ENCODE measurements at regions not wholly inside any gene's neighbourhood (a gene's known extent, or its start where the extent isn't known, plus 50 kb on each side); places are given as distances from the start of the nearest gene placed in this dataset.
"Not testable (repeated sequence)": the region's sequence is repeated elsewhere in the genome, so short reads cannot be mapped to it uniquely, and the experiment has no call there.

DNA sequence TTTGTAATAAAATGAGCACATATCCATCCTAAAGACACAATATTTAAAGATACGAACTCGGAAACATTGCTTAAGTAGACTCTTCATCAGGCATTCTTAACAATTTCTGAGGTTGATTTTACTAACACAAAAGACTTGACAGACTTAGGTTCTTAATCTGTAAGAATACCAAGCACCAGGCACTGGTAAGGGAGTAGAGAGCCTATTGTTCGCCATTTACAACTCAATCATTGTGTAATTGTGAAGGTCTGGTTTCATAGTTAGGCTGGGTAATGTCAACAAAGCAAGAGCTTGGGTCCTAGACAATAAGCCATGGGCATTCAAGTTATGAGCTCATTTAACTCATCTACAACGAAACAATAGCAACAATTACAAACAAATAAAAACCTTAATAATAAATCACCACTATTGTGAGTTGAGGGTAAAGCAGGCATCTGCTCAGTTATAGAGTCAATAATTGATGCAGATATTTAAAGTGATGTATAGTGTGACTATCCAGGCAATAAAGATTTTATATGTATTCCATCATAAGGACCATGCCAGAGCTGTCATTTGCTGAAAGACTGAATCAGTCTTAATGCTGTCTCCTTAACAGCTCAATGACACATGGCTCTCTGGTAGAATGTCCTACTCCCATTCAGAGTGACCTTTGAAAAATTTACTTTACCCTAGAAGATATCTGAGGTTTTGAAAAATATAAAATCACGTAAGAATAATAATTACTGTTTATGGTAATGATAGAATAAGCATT, 664.0 kb upstream of the PCDH7 start:
- TF ChIP-seq POLR2A (IDR thresholded peaks at IDR 0.05; ENCODE audit: extremely low read depth, insufficient read length) = no peak
- TF ChIP-seq MYC (IDR thresholded peaks at IDR 0.05; ENCODE audit: low read depth, low read length) = no peak
- TF ChIP-seq, protein P1, sequence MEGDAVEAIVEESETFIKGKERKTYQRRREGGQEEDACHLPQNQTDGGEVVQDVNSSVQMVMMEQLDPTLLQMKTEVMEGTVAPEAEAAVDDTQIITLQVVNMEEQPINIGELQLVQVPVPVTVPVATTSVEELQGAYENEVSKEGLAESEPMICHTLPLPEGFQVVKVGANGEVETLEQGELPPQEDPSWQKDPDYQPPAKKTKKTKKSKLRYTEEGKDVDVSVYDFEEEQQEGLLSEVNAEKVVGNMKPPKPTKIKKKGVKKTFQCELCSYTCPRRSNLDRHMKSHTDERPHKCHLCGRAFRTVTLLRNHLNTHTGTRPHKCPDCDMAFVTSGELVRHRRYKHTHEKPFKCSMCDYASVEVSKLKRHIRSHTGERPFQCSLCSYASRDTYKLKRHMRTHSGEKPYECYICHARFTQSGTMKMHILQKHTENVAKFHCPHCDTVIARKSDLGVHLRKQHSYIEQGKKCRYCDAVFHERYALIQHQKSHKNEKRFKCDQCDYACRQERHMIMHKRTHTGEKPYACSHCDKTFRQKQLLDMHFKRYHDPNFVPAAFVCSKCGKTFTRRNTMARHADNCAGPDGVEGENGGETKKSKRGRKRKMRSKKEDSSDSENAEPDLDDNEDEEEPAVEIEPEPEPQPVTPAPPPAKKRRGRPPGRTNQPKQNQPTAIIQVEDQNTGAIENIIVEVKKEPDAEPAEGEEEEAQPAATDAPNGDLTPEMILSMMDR (IDR thresholded peaks at IDR 0.05; ENCODE audit: low read depth, low read length) = no peak
- no peak for TF ChIP-seq MAX (IDR thresholded peaks at IDR 0.05; ENCODE audit: low read depth, low read length)
- DNase-seq (ENCODE audit: low read depth) = no peak
- H3K4me3 ChIP-seq (ENCODE audit: low read depth, low read length) = no peak overlapping the region

DNA sequence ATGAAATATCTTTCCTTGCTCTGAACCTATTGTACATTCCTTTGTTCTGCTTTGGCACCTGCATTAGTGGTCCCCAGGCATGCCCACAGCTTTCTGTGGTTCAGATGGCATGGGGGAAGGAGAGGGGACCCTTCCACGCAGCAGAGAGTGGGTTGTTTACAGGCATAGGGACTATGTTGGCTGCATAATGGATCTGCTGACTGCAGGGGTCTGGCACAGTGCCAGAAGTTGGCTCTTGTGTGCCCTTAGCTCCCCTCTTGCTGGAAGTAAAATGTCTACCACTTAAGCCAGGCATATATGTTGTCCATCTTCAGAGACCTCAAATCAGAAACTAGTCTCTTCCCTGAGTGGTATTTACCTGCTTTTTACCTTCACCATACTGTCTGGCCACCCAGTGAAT, 651.9 kb upstream of the PCDH7 start:
- TF ChIP-seq MAX (IDR thresholded peaks at IDR 0.05; ENCODE audit: low read depth, low read length) (no peak), MYC (IDR thresholded peaks at IDR 0.05; ENCODE audit: low read depth, low read length) (no peak), POLR2A (IDR thresholded peaks at IDR 0.05; ENCODE audit: extremely low read depth, insufficient read length) (no peak)
- TF ChIP-seq, protein P1 (IDR thresholded peaks at IDR 0.05; ENCODE audit: low read depth, low read length) = no peak
- H3K4me3 ChIP-seq (ENCODE audit: low read depth, low read length) = no peak overlapping the region
- DNase-seq (ENCODE audit: low read depth) = peak; percentile 4

GRCh38 chr4:30073011-30073710, 647.0 kb upstream of the PCDH7 start:
- peak; percentile 5 for DNase-seq (ENCODE audit: low read depth)
- TF ChIP-seq MYC (IDR thresholded peaks at IDR 0.05; ENCODE audit: low read depth, low read length) = no peak
- TF ChIP-seq, protein P1 (IDR thresholded peaks at IDR 0.05; ENCODE audit: low read depth, low read length) = no peak
- no peak overlapping the region for H3K4me3 ChIP-seq (ENCODE audit: low read depth, low read length)

GRCh38 chr4:30092420-30093128, 627.6 kb upstream of the PCDH7 start:
- DNase-seq (ENCODE audit: low read depth); H3K4me3 ChIP-seq (ENCODE audit: low read depth, low read length): not testable (repeated sequence)

- DNase-seq (ENCODE audit: low read depth) = no peak
- TF ChIP-seq, protein P1 (IDR thresholded peaks at IDR 0.05; ENCODE audit: low read depth, low read length) = no peak
- TF ChIP-seq POLR2A (IDR thresholded peaks at IDR 0.05; ENCODE audit: extremely low read depth, insufficient read length) (no peak), MAX (IDR thresholded peaks at IDR 0.05; ENCODE audit: low read depth, low read length) (no peak), MYC (IDR thresholded peaks at IDR 0.05; ENCODE audit: low read depth, low read length) (no peak)
These were observed 625.3 kb upstream of the PCDH7 start for GRCh38 chr4:30094887-30095286.

DNA sequence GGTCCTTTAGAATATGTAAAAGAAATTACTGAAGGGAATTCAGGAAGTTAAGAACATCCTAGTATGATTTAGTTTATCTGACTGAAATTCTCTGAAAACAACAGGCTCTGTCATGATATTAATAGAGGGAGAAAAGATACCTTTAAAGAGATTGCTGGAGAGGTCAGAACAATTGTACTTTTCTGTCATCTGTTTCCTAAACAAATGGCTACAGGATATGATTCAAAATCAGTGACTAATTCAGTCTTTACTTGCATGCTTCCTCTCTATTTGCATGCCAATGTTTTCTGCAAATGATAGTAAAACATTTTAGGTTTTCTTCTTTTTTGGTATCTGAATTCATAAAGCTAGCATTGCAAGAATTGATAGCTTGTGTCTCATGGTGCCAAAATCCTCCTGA, 616.7 kb upstream of the PCDH7 start:
- DNase-seq (ENCODE audit: low read depth) = no peak
- no peak overlapping the region for H3K4me3 ChIP-seq (ENCODE audit: low read depth, low read length)
- TF ChIP-seq MYC (IDR thresholded peaks at IDR 0.05; ENCODE audit: low read depth, low read length) (no peak), MAX (IDR thresholded peaks at IDR 0.05; ENCODE audit: low read depth, low read length) (no peak), POLR2A (IDR thresholded peaks at IDR 0.05; ENCODE audit: extremely low read depth, insufficient read length) (no peak)
- TF ChIP-seq, protein P1 (IDR thresholded peaks at IDR 0.05; ENCODE audit: low read depth, low read length) = no peak

More at GRCh38 chr4:30094887-30095286, 625.3 kb upstream of the PCDH7 start:
- no peak overlapping the region for H3K4me3 ChIP-seq (ENCODE audit: low read depth, low read length)
